Loucy (cell line): ENCODE measurements at regions not wholly inside any gene's neighbourhood (a gene's known extent, or its start where the extent isn't known, plus 50 kb on each side); places are given as distances from the start of the nearest gene placed in this dataset.

ENCODE experiments used
- H2AFZ ChIP-seq: fragments of 200-600 bp; sonication (generic); 2 replicates; pipeline ENCODE4 v1.6.0; 2016; ENCODE audit warnings: antibody characterized with exemption, mild to moderate bottlenecking, low read length, moderate library complexity
- H3F3A ChIP-seq: fragments of 200-600 bp; 2 replicates; pipeline ENCODE4 v1.6.0; 2016; ENCODE audit warnings: antibody characterized with exemption, low read depth, mild to moderate bottlenecking
- H3K27me3 ChIP-seq: fragments of 200-600 bp; sonication (generic); 2 replicates; pipeline ENCODE4 v1.6.1; 2014; ENCODE audit warnings: low read length, mild to moderate bottlenecking; ENCODE audit not compliant: insufficient read depth, poor library complexity, severe bottlenecking
- H3K36me3 ChIP-seq: fragments of 200-600 bp; sonication (generic); 2 replicates; pipeline ENCODE4 v1.6.1; 2016; ENCODE audit warnings: low read length; ENCODE audit not compliant: insufficient read depth
- H3K4me1 ChIP-seq: fragments of 200-600 bp; sonication (generic); 2 replicates; pipeline ENCODE4 v1.5.1; 2014; ENCODE audit warnings: low read length, mild to moderate bottlenecking; ENCODE audit not compliant: insufficient read depth, poor library complexity, severe bottlenecking
- H3K4me2 ChIP-seq: fragments of 200-600 bp; sonication (generic); 2 replicates; pipeline ENCODE4 v1.6.0; 2014; ENCODE audit warnings: antibody characterized with exemption, low read length, low read depth, mild to moderate bottlenecking; ENCODE audit not compliant: poor library complexity, severe bottlenecking
- H3K4me3 ChIP-seq: fragments of 200-600 bp; sonication (generic); 2 replicates; pipeline ENCODE4 v1.5.1; 2014; ENCODE audit warnings: low read length, mild to moderate bottlenecking, mixed read lengths; ENCODE audit not compliant: poor library complexity, severe bottlenecking
- H3K79me2 ChIP-seq: fragments of 200-600 bp; sonication (generic); 2 replicates; pipeline ENCODE4 v1.6.1; 2014; ENCODE audit warnings: low read length; ENCODE audit not compliant: insufficient read depth
- H3K9ac ChIP-seq: fragments of 200-600 bp; sonication (generic); 2 replicates; pipeline ENCODE4 v1.6.0; 2014; ENCODE audit warnings: mild to moderate bottlenecking, low read depth, low read length, moderate library complexity; ENCODE audit not compliant: poor library complexity, severe bottlenecking
- H3K9me2 ChIP-seq: fragments of 200-600 bp; sonication (generic); replicated peaks from 2 replicates; pipeline ENCODE4 v1.6.1; 2016; ENCODE audit warnings: low read depth, low read length, mixed read lengths
- H3K9me3 ChIP-seq: fragments of 200-600 bp; sonication (generic); 2 replicates; pipeline ENCODE4 v1.6.1; 2014; ENCODE audit warnings: mild to moderate bottlenecking, antibody characterized with exemption, low read length, low read depth; ENCODE audit not compliant: insufficient read depth
- H4K20me1 ChIP-seq: fragments of 200-600 bp; sonication (generic); 2 replicates; pipeline ENCODE4 v1.6.0; 2014; ENCODE audit warnings: antibody characterized with exemption, low read length, mild to moderate bottlenecking; ENCODE audit not compliant: insufficient read depth, poor library complexity, severe bottlenecking
- CTCF ChIP-seq: fragments of 200-600 bp; sonication (generic); conservative IDR thresholded peaks from 2 replicates; pipeline ENCODE4 v1.5.1; 2014; ENCODE audit warnings: mild to moderate bottlenecking, antibody characterized with exemption, low read length
- EZH2phosphoT487 ChIP-seq: fragments of 200-600 bp; IDR thresholded peaks from 2 replicates; pipeline ENCODE4 v1.6.1; 2018; ENCODE audit warnings: antibody characterized with exemption, mild to moderate bottlenecking, moderate library complexity, borderline replicate concordance

GRCh38 chr7:125668321-125668993 is 738.8 kb upstream of the POT1 start:
- no peaks in the 10 kb centered on the region for H3K9me3 ChIP-seq
- no peaks in the 10 kb centered on the region for H3F3A ChIP-seq
- H3K4me2 ChIP-seq = no peak overlapping the region
- H4K20me1 ChIP-seq = no peaks in the 10 kb centered on the region
- H2AFZ ChIP-seq = no peak overlapping the region
- H3K4me1 ChIP-seq = no peaks in the 10 kb centered on the region
- TF ChIP-seq CTCF = no peak
- no peak for TF ChIP-seq EZH2phosphoT487
- H3K9me2 ChIP-seq = no peaks in the 10 kb centered on the region
- H3K36me3 ChIP-seq = no peaks in the 10 kb centered on the region
- H3K27me3 ChIP-seq = no peaks in the 10 kb centered on the region
- no peak overlapping the region for H3K4me3 ChIP-seq
- no peak overlapping the region for H3K9ac ChIP-seq
- no peaks in the 10 kb centered on the region for H3K79me2 ChIP-seq

GRCh38 chr7:125664625-125665024 is 735.0 kb upstream of the POT1 start:
- no peak overlapping the region for H3K4me2 ChIP-seq
- no peaks in the 10 kb centered on the region for H3K27me3 ChIP-seq
- H3K9ac ChIP-seq = no peak overlapping the region
- H4K20me1 ChIP-seq = no peaks in the 10 kb centered on the region
- H3K4me3 ChIP-seq = no peak overlapping the region
- no peaks in the 10 kb centered on the region for H3F3A ChIP-seq
- no peaks in the 10 kb centered on the region for H3K79me2 ChIP-seq
- no peaks in the 10 kb centered on the region for H3K4me1 ChIP-seq
- no peaks in the 10 kb centered on the region for H3K36me3 ChIP-seq
- no peaks in the 10 kb centered on the region for H3K9me3 ChIP-seq
- H2AFZ ChIP-seq = no peak overlapping the region
- TF ChIP-seq CTCF (no peak), EZH2phosphoT487 (no peak)
- H3K9me2 ChIP-seq = no peaks in the 10 kb centered on the region

GRCh38 chr7:125663961-125664360 is 734.3 kb upstream of the POT1 start:
- no peak overlapping the region for H3K9ac ChIP-seq
- no peaks in the 10 kb centered on the region for H3K4me1 ChIP-seq
- no peak overlapping the region for H3K4me3 ChIP-seq
- no peaks in the 10 kb centered on the region for H3K36me3 ChIP-seq
- H3K9me2 ChIP-seq = no peaks in the 10 kb centered on the region
- H2AFZ ChIP-seq = no peak overlapping the region
- H3F3A ChIP-seq = no peaks in the 10 kb centered on the region
- no peaks in the 10 kb centered on the region for H3K79me2 ChIP-seq
- H3K4me2 ChIP-seq = no peak overlapping the region
- no peaks in the 10 kb centered on the region for H3K27me3 ChIP-seq
- no peaks in the 10 kb centered on the region for H3K9me3 ChIP-seq
- TF ChIP-seq EZH2phosphoT487 (no peak), CTCF (no peak)
- H4K20me1 ChIP-seq = no peaks in the 10 kb centered on the region
